HepG2 (cell line): ENCODE measurements at regions not wholly inside any gene's neighbourhood (a gene's known extent, or its start where the extent isn't known, plus 50 kb on each side); places are given as distances from the start of the nearest gene placed in this dataset.

ENCODE experiments used
- BCL6 ChIP-seq: IDR thresholded peaks from 2 replicates; pipeline ENCODE4 v1.6.1; 2016; ENCODE audit warnings: missing genetic modification reagents, missing compliant biosample characterization
- CREB3 ChIP-seq: sonication (generic); formaldehyde crosslinking; IDR thresholded peaks from 2 replicates; pipeline ENCODE4 v1.5.0; 2020; ENCODE audit warnings: missing genetic modification reagents
- DPF2 ChIP-seq: sonication (generic); formaldehyde crosslinking; IDR thresholded peaks from 2 replicates; pipeline ENCODE4 v1.4.0; 2020; ENCODE audit warnings: mild to moderate bottlenecking, low read depth, missing genetic modification reagents, borderline replicate concordance
- FOXO1 ChIP-seq: sonication (generic); formaldehyde crosslinking; IDR thresholded peaks from 2 replicates; pipeline ENCODE4 v1.4.0; 2020; ENCODE audit warnings: missing genetic modification reagents
- HIC2 ChIP-seq: sonication (generic); formaldehyde crosslinking; IDR thresholded peaks from 2 replicates; pipeline ENCODE4 v1.9.0; 2022; ENCODE audit warnings: low read depth, missing genetic modification reagents
- JUND ChIP-seq: sonication (generic); formaldehyde crosslinking; IDR thresholded peaks from 2 replicates; pipeline ENCODE4 v1.8.0; 2022; ENCODE audit warnings: mild to moderate bottlenecking, missing genetic modification reagents
- KLF6 ChIP-seq: IDR thresholded peaks from 2 replicates; pipeline ENCODE4 v1.8.0; 2016; ENCODE audit warnings: missing biosample characterization, missing genetic modification reagents
- MTA1 ChIP-seq: sonication (generic); formaldehyde crosslinking; IDR thresholded peaks from 2 replicates; pipeline ENCODE4 v1.4.0; 2020; ENCODE audit warnings: missing genetic modification reagents, mild to moderate bottlenecking, borderline replicate concordance
- MYNN ChIP-seq: sonication (generic); formaldehyde crosslinking; IDR thresholded peaks from 2 replicates; pipeline ENCODE4 v1.4.0; 2020; ENCODE audit warnings: mild to moderate bottlenecking, low read depth, missing genetic modification reagents
- NAIF1 ChIP-seq: sonication (generic); formaldehyde crosslinking; IDR thresholded peaks from 2 replicates; pipeline ENCODE4 v1.5.0; 2020; ENCODE audit warnings: mild to moderate bottlenecking, missing genetic modification reagents, borderline replicate concordance
- PBX3 ChIP-seq: sonication (generic); formaldehyde crosslinking; IDR thresholded peaks from 2 replicates; pipeline ENCODE4 v1.8.1; 2023; ENCODE audit warnings: missing genetic modification reagents, inconsistent platforms, borderline replicate concordance
- SATB2 ChIP-seq: sonication (generic); formaldehyde crosslinking; IDR thresholded peaks from 2 replicates; pipeline ENCODE4 v1.5.0; 2020; ENCODE audit warnings: missing genetic modification reagents
- SOX13 ChIP-seq, 3 experiments: fragments of 450-650 bp in 1 of 3; sonication (generic) in 1 of 3; formaldehyde crosslinking in 1 of 3; IDR thresholded peaks in 2 of 3; conservative IDR thresholded peaks in 1 of 3; 2 replicates each; pipeline versions ENCODE4 v1.5.0 to v1.6.1; 2016 to 2020; ENCODE audit warnings: antibody characterized with exemption in 1 of 3, mild to moderate bottlenecking in 1 of 3, missing compliant biosample characterization in 1 of 3, missing genetic modification reagents in 1 of 3, moderate library complexity in 1 of 3
- SP4 ChIP-seq: sonication (generic); formaldehyde crosslinking; IDR thresholded peaks from 2 replicates; pipeline ENCODE4 v1.8.1; 2023; ENCODE audit warnings: mild to moderate bottlenecking, missing genetic modification reagents
- THAP11 ChIP-seq: IDR thresholded peaks from 2 replicates; pipeline ENCODE4 v1.6.1; 2016; ENCODE audit warnings: missing biosample characterization, missing genetic modification reagents
- TMF1 ChIP-seq: sonication (generic); formaldehyde crosslinking; IDR thresholded peaks from 2 replicates; pipeline ENCODE4 v1.8.1; 2022; ENCODE audit warnings: low read depth, missing genetic modification reagents
- ZBTB1 ChIP-seq: sonication (generic); formaldehyde crosslinking; IDR thresholded peaks from 2 replicates; pipeline ENCODE4 v1.4.0; 2020; ENCODE audit warnings: missing genetic modification reagents, borderline replicate concordance
- ZFP90 ChIP-seq: sonication (generic); formaldehyde crosslinking; IDR thresholded peaks from 2 replicates; pipeline ENCODE4 v1.8.0; 2022; ENCODE audit warnings: missing genetic modification reagents, mild to moderate bottlenecking, inconsistent platforms, borderline replicate concordance
- ZFP91 ChIP-seq: sonication (generic); formaldehyde crosslinking; IDR thresholded peaks from 2 replicates; pipeline ENCODE4 v1.9.0; 2022; ENCODE audit warnings: missing genetic modification reagents, mild to moderate bottlenecking, borderline replicate concordance
- ZNF205 ChIP-seq: IDR thresholded peaks from 2 replicates; pipeline ENCODE4 v1.6.1; 2018; ENCODE audit warnings: missing biosample characterization, missing genetic modification reagents
- ZNF275 ChIP-seq: sonication (generic); formaldehyde crosslinking; IDR thresholded peaks from 2 replicates; pipeline ENCODE4 v1.8.0; 2022; ENCODE audit warnings: missing genetic modification reagents, mild to moderate bottlenecking, inconsistent platforms, borderline replicate concordance
- ZNF775 ChIP-seq: sonication (generic); formaldehyde crosslinking; IDR thresholded peaks from 2 replicates; pipeline ENCODE4 v1.4.0; 2020; ENCODE audit warnings: missing genetic modification reagents, mild to moderate bottlenecking, moderate library complexity, borderline replicate concordance
- ZNF792 ChIP-seq: IDR thresholded peaks from 2 replicates; pipeline ENCODE4 v1.6.1; 2016

GRCh38 chr3:66808891-66809594, 189.1 kb upstream of the KBTBD8 start (continued):
- peak; percentile 90 for TF ChIP-seq HIC2 (CRISPR knock-in tag)
- peak; percentile 50; the same call in 1 of the 2 replicates for TF ChIP-seq FOXO1
- peak; percentile 74 for TF ChIP-seq BCL6
- no peak for TF ChIP-seq ZFP91 (CRISPR knock-in tag)
- TF ChIP-seq ZNF775 (CRISPR knock-in tag) = no peak
- TF ChIP-seq ZNF792 = no peak
- 0 out of 2 replicates have a peak, but pooled peaks have one; percentile 20 for TF ChIP-seq JUND (CRISPR knock-in tag)
- no peak for TF ChIP-seq ZNF205 (CRISPR knock-in tag)
- TF ChIP-seq PBX3 = no peak
- peak; percentile 38; the same call in 1 of the 2 replicates for TF ChIP-seq THAP11 (CRISPR knock-in tag)
- no peak for TF ChIP-seq ZNF275 (CRISPR knock-in tag)
- no peak for TF ChIP-seq SATB2
- TF ChIP-seq SOX13 (IDR thresholded peaks at IDR 0.05) = 0 out of 2 replicates have a peak, but pooled peaks have one; percentile 9
- peak in 1 of 2 experiments; percentile 59; a peak in 1 of 4 replicates for TF ChIP-seq SOX13 (CRISPR knock-in tag; conservative IDR thresholded peaks at IDR 0.05 in 1 of 2, IDR thresholded peaks at IDR 0.05 in 1 of 2)
- TF ChIP-seq MTA1 (CRISPR knock-in tag) = 0 out of 2 replicates have a peak, but pooled peaks have one; percentile 48
- no peak for TF ChIP-seq TMF1
- TF ChIP-seq KLF6 (CRISPR knock-in tag) = no peak
- TF ChIP-seq ZFP90 (CRISPR knock-in tag) = no peak
- TF ChIP-seq NAIF1 (CRISPR knock-in tag) = no peak
- no peak for TF ChIP-seq MYNN (CRISPR knock-in tag)
- no peak for TF ChIP-seq SP4
- TF ChIP-seq CREB3 = no peak
- peak; percentile 78 for TF ChIP-seq DPF2 (CRISPR knock-in tag)
- TF ChIP-seq ZBTB1 (CRISPR knock-in tag) = no peak
